ENCODE measurements at regions not wholly inside any gene's neighbourhood (a gene's known extent, or its start where the extent isn't known, plus 50 kb on each side); places are given as distances from the start of the nearest gene placed in this dataset.

- Histone ChIP-seq H3K36me3 (ENCODE audit: control insufficient read depth in 2 of 2, insufficient read depth in 1 of 2, low read length in 2 of 2) (no peaks in the 10 kb centered on the region), H3K9me3 (ENCODE audit: control insufficient read depth, insufficient read depth, low read depth, low read length) (no peaks in the 10 kb centered on the region), H3K4me3 (ENCODE audit: low read depth, low read length) (no peak overlapping the region), H3K4me1 (ENCODE audit: control insufficient read depth, insufficient read depth, low read length) (no peaks in the 10 kb centered on the region), H3K27ac (ENCODE audit: extremely low read depth, low read depth, low read length) (no peak overlapping the region)
- POLR2A ChIA-PET, result no interaction called here
- CTCF ChIA-PET, result no interaction called here
- TF ChIP-seq ZFP37 (tag by site-specific recombination; IDR thresholded peaks at IDR 0.05), result no peak
- no peak for TF ChIP-seq WT1 (tag by site-specific recombination; IDR thresholded peaks at IDR 0.05)
- no peak for TF ChIP-seq KLF17 (tag by site-specific recombination; IDR thresholded peaks at IDR 0.05)
- TF ChIP-seq SALL2 (tag by site-specific recombination; IDR thresholded peaks at IDR 0.05; ENCODE audit: borderline replicate concordance), result no peak
- no peak for TF ChIP-seq ZNF626 (tag by site-specific recombination; IDR thresholded peaks at IDR 0.05)
- TF ChIP-seq ZNF16 (tag by site-specific recombination; IDR thresholded peaks at IDR 0.05; ENCODE audit: low read depth), result no peak
- no peak for TF ChIP-seq ZNF660 (tag by site-specific recombination; IDR thresholded peaks at IDR 0.05)
- TF ChIP-seq ZNF560 (tag by site-specific recombination; IDR thresholded peaks at IDR 0.05; ENCODE audit: borderline replicate concordance), result no peak
- no peak for TF ChIP-seq HIC1 (tag by site-specific recombination; IDR thresholded peaks at IDR 0.05)
- TF ChIP-seq ZNF114 (tag by site-specific recombination; IDR thresholded peaks at IDR 0.05), result no peak
- TF ChIP-seq ZBTB49 (tag by site-specific recombination; IDR thresholded peaks at IDR 0.05; ENCODE audit: low read depth), result no peak
- no peak for TF ChIP-seq ZNF473 (tag by site-specific recombination; IDR thresholded peaks at IDR 0.05)
- no peak for TF ChIP-seq ZNF169 (tag by site-specific recombination; IDR thresholded peaks at IDR 0.05)
- TF ChIP-seq ZSCAN4 (tag by site-specific recombination; IDR thresholded peaks at IDR 0.05), result no peak
- no peak for TF ChIP-seq KLF7 (tag by site-specific recombination; IDR thresholded peaks at IDR 0.05; ENCODE audit: borderline replicate concordance)
- TF ChIP-seq ZNF391 (tag by site-specific recombination; IDR thresholded peaks at IDR 0.05; ENCODE audit: borderline replicate concordance, low read depth), result no peak
Measured at GRCh38 chr5:3929799-3930198, 334.2 kb downstream of the IRX1 start.

- no peaks in the 10 kb centered on the region; the same call in 1 of the 2 replicates for H3K9me3 ChIP-seq (ENCODE audit: control insufficient read depth, insufficient read depth, low read depth, low read length)
- H3K27ac ChIP-seq (ENCODE audit: extremely low read depth, low read depth, low read length), result no peak overlapping the region
- no peaks in the 10 kb centered on the region for H3K4me1 ChIP-seq (ENCODE audit: control insufficient read depth, insufficient read depth, low read length)
- ChIA-PET CTCF (no interaction called here), POLR2A (no interaction called here)
- no peaks in the 10 kb centered on the region for H3K36me3 ChIP-seq (ENCODE audit: control insufficient read depth in 2 of 2, insufficient read depth in 1 of 2, low read length in 2 of 2)
- H3K4me3 ChIP-seq (ENCODE audit: low read depth, low read length), result no peak overlapping the region
- TF ChIP-seq ZNF292 (tag by site-specific recombination; IDR thresholded peaks at IDR 0.05; ENCODE audit: borderline replicate concordance, low read depth) (no peak), ZNF140 (tag by site-specific recombination; IDR thresholded peaks at IDR 0.05) (no peak), ZNF23 (tag by site-specific recombination; IDR thresholded peaks at IDR 0.05; ENCODE audit: borderline replicate concordance) (no peak), ZNF510 (tag by site-specific recombination; IDR thresholded peaks at IDR 0.05; ENCODE audit: insufficient replicate concordance) (no peak), ZSCAN5A (tag by site-specific recombination; IDR thresholded peaks at IDR 0.05) (no peak), ZNF654 (tag by site-specific recombination; IDR thresholded peaks at IDR 0.05; ENCODE audit: low read depth) (no peak), MEIS1 (CRISPR knock-in tag; IDR thresholded peaks at IDR 0.05; ENCODE audit: borderline replicate concordance) (no peak), ZNF221 (tag by site-specific recombination; IDR thresholded peaks at IDR 0.05; ENCODE audit: borderline replicate concordance) (no peak), INSM2 (tag by site-specific recombination; IDR thresholded peaks at IDR 0.05) (no peak), ZXDB (tag by site-specific recombination; IDR thresholded peaks at IDR 0.05) (no peak), ZNF311 (tag by site-specific recombination; IDR thresholded peaks at IDR 0.05; ENCODE audit: borderline replicate concordance) (no peak)
Measured at GRCh38 chr5:3931976-3932375, 336.3 kb downstream of the IRX1 start.
